Gastrocnemius medialis (tissue), 4 donors: ENCODE measurements at regions not wholly inside any gene's neighbourhood (a gene's known extent, or its start where the extent isn't known, plus 50 kb on each side); places are given as distances from the start of the nearest gene placed in this dataset.
"Not testable (repeated sequence)": the region's sequence is repeated elsewhere in the genome, so short reads cannot be mapped to it uniquely, and the experiment has no call there.

Experiments used
- ATAC-seq, 2 donors: fragments of 150-250 bp; one replicate each; pipeline ENCODE4 v1.9.1; 2016
- DNase-seq, 2 donors: peaks; one replicate each; pipeline ENCODE4 v3.0.0-alpha.2; 2019
- H3K27ac ChIP-seq, 4 donors: fragments of 200-600 bp; sonication (generic); 1 replicate in 1 of 4; 2 replicates in 3 of 4; pipeline ENCODE4 v1.5.1; 2016 to 2018; ENCODE audit warnings: mild to moderate bottlenecking in 2 of 4, moderate library complexity in 1 of 4
- H3K27me3 ChIP-seq, 3 donors: fragments of 200-600 bp; sonication (generic) in 2 of 3; 1 replicate in 1 of 3; 2 replicates in 2 of 3; pipeline versions ENCODE4 v1.5.1 to v1.6.0; 2016 to 2019; ENCODE audit warnings: mild to moderate bottlenecking in 1 of 3, moderate library complexity in 1 of 3
- H3K36me3 ChIP-seq, 2 donors: fragments of 200-600 bp; sonication (generic) in 1 of 2; one replicate each; pipeline ENCODE4 v1.5.1; 2017 to 2018
- H3K4me1 ChIP-seq, 2 donors: fragments of 200-600 bp; sonication (generic) in 1 of 2; one replicate each; pipeline ENCODE4 v1.5.1; 2016 to 2017; ENCODE audit warnings: mild to moderate bottlenecking in 2 of 2
- H3K4me3 ChIP-seq, 4 donors: fragments of 200-600 bp; sonication (generic) in 3 of 4; 1 replicate in 1 of 4; 2 replicates in 3 of 4; pipeline ENCODE4 v1.5.1; 2016 to 2019; ENCODE audit warnings: mild to moderate bottlenecking in 2 of 4
- H3K9me3 ChIP-seq, 3 donors: fragments of 200-600 bp; sonication (generic) in 2 of 3; 1 replicate in 1 of 3; 2 replicates in 2 of 3; pipeline ENCODE4 v1.5.1; 2016 to 2019
- in situ Hi-C, 4 donors: fragments of 200-750 bp; cut with MboI; loops; one replicate each; pipeline versions ENCODE4 v1.15.0 to v1.8.0; 2017; ENCODE audit warnings: low sequenced_read_pairs in 4 of 4
- intact Hi-C: fragments of 100-400 bp; cut with DNase I; formaldehyde crosslinking; loops from one replicate; pipeline ENCODE4 v1.15.1; 2023; ENCODE audit warnings: low total_unique reads
- TF ChIP-seq, protein P1 (sequence below), 5 experiments: fragments of 450-650 bp in 3 of 5; fragments of 200-600 bp in 2 of 5; sonication (generic) in 2 of 5; IDR thresholded peaks in 4 of 5; conservative IDR thresholded peaks in 1 of 5; 1 replicate in 4 of 5; 2 replicates in 1 of 5; pipeline ENCODE4 v1.5.1; 2016 to 2019; ENCODE audit warnings: antibody characterized with exemption in 5 of 5, mild to moderate bottlenecking in 3 of 5, moderate library complexity in 3 of 5

DNA sequence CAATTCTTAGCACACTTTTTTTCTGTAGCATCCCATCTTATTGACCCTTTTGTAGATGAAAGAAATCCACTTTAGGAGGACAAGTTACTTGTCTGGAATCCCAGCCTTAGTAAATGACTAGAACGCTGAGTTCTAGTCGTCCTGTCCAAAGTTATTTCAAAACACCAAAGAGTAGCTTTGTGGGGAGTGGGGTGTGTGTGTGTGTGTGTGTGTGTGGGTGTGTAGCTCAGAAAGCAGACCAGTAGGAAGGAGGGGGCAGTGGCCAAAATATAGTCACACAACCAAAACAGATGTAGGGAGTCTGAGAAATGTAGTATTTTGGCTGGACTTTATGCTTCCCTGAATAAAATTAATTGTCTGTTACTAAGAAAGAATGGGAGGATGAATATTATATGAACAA lies 154.6 kb upstream of the FOLH1 start:
- DNase-seq, result peak in 1 of 2 donors; percentile 27
- H3K9me3 ChIP-seq, intact Hi-C loops, H3K4me1 ChIP-seq, H3K27ac ChIP-seq, H3K27me3 ChIP-seq, H3K4me3 ChIP-seq, in situ Hi-C loops, H3K36me3 ChIP-seq: not testable (repeated sequence)
- ATAC-seq, result peak in 1 of 2 donors; percentile 33

GRCh38 chr11:49354536-49354935 lies 146.1 kb upstream of the FOLH1 start:
- H3K27me3 ChIP-seq, H3K9me3 ChIP-seq, H3K36me3 ChIP-seq, intact Hi-C loops, DNase-seq, in situ Hi-C loops, H3K4me1 ChIP-seq, H3K27ac ChIP-seq, H3K4me3 ChIP-seq, ATAC-seq: not testable (repeated sequence)

DNA sequence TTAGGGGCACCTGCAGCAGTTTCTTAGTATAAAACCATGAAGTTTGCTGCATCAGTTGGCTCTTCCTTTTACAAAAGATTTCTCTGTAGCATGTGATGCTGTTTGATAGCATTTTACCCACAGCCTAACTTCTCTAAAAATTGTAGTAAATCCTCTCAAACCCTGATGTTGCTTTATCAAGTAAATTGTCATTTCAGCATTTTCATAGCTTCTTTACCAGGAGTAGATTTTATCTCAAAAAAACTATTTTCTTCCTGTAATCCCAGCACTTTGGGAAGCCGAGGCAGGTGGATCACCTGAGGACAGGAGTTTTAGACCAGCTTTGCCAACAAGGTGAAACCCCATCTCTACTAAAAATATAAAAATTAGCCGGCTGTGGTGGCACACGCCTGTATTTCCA lies 144.5 kb upstream of the FOLH1 start:
- H3K4me1 ChIP-seq, intact Hi-C loops, in situ Hi-C loops, H3K27ac ChIP-seq, H3K36me3 ChIP-seq, DNase-seq, H3K27me3 ChIP-seq, ATAC-seq, H3K9me3 ChIP-seq, H3K4me3 ChIP-seq: not testable (repeated sequence)

GRCh38 chr11:49346627-49347026 lies 138.2 kb upstream of the FOLH1 start:
- ATAC-seq, DNase-seq, H3K9me3 ChIP-seq, H3K27me3 ChIP-seq, H3K27ac ChIP-seq, in situ Hi-C loops, intact Hi-C loops, H3K4me1 ChIP-seq, H3K4me3 ChIP-seq, H3K36me3 ChIP-seq: not testable (repeated sequence)

- in situ Hi-C loops, H3K27ac ChIP-seq, H3K36me3 ChIP-seq, DNase-seq, H3K4me1 ChIP-seq, ATAC-seq, H3K9me3 ChIP-seq, H3K27me3 ChIP-seq, H3K4me3 ChIP-seq, intact Hi-C loops: not testable (repeated sequence)
These were observed 120.2 kb upstream of the FOLH1 start for GRCh38 chr11:49328485-49329186.

GRCh38 chr11:49327766-49328165 lies 119.4 kb upstream of the FOLH1 start:
- H3K27ac ChIP-seq, H3K4me3 ChIP-seq, H3K27me3 ChIP-seq, DNase-seq, H3K9me3 ChIP-seq, intact Hi-C loops, H3K4me1 ChIP-seq, H3K36me3 ChIP-seq, in situ Hi-C loops, ATAC-seq: not testable (repeated sequence)

GRCh38 chr11:49326651-49327050 lies 118.2 kb upstream of the FOLH1 start:
- ATAC-seq, intact Hi-C loops, H3K36me3 ChIP-seq, H3K4me1 ChIP-seq, H3K27ac ChIP-seq, H3K9me3 ChIP-seq, H3K27me3 ChIP-seq, in situ Hi-C loops, H3K4me3 ChIP-seq, DNase-seq: not testable (repeated sequence)

DNA sequence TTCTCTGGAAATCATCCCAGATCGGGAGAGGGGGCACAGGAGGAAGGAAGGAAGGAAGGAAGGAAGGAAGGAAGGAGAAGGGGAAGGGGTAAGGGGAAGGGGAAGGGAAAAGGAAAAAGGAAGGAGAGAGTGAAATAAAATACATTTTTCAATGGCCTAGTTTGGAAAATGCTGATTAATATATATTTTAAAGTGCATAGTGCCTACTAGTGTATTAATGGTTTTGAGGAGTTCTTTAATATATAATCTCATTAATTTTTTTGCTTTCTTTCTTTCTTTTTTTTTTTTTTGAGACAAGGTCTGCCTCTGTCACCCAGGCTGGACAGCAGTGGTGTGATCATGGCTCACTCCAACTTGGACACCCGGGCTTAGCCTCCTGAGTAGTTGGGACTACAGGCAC lies 107.8 kb upstream of the FOLH1 start:
- H3K4me1 ChIP-seq, result no peaks in the 10 kb centered on the region
- ATAC-seq (no peak), DNase-seq (no peak)
- intact Hi-C loops (no loop called here), in situ Hi-C loops (no loop called here)
- TF ChIP-seq, protein P1, sequence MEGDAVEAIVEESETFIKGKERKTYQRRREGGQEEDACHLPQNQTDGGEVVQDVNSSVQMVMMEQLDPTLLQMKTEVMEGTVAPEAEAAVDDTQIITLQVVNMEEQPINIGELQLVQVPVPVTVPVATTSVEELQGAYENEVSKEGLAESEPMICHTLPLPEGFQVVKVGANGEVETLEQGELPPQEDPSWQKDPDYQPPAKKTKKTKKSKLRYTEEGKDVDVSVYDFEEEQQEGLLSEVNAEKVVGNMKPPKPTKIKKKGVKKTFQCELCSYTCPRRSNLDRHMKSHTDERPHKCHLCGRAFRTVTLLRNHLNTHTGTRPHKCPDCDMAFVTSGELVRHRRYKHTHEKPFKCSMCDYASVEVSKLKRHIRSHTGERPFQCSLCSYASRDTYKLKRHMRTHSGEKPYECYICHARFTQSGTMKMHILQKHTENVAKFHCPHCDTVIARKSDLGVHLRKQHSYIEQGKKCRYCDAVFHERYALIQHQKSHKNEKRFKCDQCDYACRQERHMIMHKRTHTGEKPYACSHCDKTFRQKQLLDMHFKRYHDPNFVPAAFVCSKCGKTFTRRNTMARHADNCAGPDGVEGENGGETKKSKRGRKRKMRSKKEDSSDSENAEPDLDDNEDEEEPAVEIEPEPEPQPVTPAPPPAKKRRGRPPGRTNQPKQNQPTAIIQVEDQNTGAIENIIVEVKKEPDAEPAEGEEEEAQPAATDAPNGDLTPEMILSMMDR (IDR thresholded peaks at IDR 0.05 in 4 of 5, conservative IDR thresholded peaks at IDR 0.05 in 1 of 5), result no peak
- no peak overlapping the region for H3K27ac ChIP-seq
- no peak overlapping the region for H3K4me3 ChIP-seq
- H3K9me3 ChIP-seq, result no peaks in the 10 kb centered on the region
- no peaks in the 10 kb centered on the region for H3K27me3 ChIP-seq
- H3K36me3 ChIP-seq, result no peaks in the 10 kb centered on the region
